ENCODE measurements at regions not wholly inside any gene's neighbourhood (a gene's known extent, or its start where the extent isn't known, plus 50 kb on each side); places are given as distances from the start of the nearest gene placed in this dataset.

DNA sequence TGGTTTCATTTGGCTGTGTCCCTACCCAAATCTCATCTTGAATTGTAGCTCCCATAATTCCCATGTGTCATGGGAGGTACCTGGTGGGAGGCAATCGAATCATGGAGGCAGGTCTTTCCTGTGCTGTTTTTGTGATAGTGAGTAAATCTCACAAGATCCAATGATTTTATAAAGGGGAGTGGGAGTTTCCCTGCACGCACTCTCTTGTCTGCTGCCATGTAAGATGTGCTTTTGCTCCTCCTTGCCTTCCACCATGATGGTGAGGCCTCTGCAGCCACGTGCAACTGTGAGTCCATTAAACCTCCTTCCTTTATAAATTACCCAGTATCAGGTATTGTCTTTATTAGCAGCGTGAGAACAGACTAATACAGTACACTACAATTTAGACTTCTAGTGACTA lies 67.5 kb upstream of the LINC01488 start:
- DNase-seq (ENCODE audit: low read depth in 2 of 2): no peak

- no peak for DNase-seq (ENCODE audit: low read depth in 2 of 2)
Observed at GRCh38 chr11:69414773-69415187, 66.7 kb upstream of the LINC01488 start.

- no peak for DNase-seq (ENCODE audit: low read depth in 2 of 2)
Observed at GRCh38 chr11:69415411-69416142, 65.9 kb upstream of the LINC01488 start.

- no peak for DNase-seq (ENCODE audit: low read depth in 2 of 2)
Observed at GRCh38 chr11:69416143-69416515, 65.3 kb upstream of the LINC01488 start.

- DNase-seq (ENCODE audit: low read depth in 2 of 2): no peak
Observed at GRCh38 chr11:69416762-69417698, 64.4 kb upstream of the LINC01488 start.

- DNase-seq (ENCODE audit: low read depth in 2 of 2): no peak
Observed at GRCh38 chr11:69417699-69418085, 63.8 kb upstream of the LINC01488 start.

DNA sequence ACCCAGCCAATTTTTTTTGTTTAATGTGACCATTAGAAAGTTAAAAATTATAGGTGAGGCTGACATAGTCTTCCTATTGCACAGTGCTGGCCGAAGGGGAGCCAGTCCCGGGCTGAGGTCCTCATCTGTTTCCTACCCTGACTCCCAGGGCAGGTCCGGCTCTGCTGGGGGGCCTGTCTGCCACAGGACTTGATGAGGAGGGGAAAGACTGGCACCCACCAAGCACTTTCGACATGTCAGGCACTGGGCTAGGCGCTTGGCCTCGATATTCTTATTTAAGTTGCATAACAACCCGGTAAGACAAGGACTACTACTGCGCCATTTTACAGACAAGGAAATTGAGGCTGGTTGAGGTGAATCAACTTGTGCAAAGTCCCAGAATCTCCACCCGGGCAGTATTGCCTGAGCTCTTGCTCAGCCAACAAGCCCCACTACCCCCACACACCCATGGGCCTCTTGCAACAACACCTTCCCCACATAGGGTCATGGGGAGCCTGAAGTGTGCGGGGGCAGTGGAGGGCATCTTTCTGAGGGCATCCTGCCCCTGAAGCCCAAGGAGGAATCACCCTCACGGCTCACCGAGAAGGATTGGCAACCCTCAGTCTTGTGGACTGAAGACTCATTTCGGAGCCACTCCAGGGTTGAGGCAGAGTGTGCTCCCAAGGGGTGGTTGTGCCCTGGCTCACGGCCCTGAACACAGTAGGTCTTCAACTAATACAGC lies 62.7 kb upstream of the LINC01488 start:
- DNase-seq (ENCODE audit: low read depth in 2 of 2): no peak

DNA sequence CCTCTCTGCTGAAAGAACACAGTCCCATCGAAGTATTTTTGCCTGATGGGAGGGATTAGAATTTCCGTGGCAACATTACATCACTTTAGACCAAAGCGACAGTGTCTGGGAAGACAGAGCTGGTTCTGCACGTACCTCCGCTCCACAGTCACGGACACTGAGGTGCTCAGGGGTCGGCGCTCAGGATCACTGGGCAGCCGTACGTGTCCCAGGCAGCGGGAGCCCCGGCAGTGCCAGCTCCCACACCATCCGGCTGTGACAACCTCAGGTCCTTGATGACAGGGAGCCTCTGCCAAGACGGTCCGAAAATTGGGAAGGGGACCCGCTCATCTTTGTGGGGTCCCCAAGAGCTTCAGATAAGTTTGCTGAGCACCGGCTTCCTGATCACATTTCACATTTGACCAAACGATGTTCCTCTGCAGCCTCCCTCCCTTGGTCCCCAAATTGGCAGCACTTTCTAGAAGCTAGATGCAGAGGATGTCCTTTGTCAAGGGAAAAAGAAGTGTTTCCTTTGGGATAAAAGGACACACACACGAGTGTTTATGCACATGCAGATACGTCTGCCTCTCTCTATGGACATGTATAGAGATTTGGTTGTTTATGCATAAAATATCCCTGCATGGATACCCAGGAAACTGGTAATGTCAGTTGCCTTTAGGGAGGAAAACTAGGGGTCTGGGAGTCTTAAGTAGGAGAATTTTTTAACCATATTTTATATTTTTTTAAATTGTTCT lies 61.6 kb upstream of the LINC01488 start:
- DNase-seq (ENCODE audit: low read depth in 2 of 2): no peak

DNA sequence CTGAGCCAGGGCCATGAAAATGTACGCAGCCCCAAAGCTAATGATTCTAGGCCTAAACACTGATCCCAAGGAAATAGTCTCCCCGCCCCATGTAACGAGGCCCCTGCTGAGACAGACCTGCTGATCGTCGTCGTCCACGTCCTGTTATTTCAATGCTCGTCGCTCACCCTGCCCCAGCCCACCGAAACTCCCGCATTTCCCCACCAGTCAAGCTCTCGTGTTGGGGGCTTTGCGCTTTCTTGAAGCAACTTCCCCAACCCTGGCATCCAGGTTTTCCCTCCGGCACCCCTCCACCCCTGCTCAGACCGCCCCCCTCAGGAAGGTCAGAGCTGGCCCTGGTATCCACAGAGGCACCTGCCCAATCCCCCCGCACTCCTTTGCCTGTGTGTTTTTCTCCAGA lies 58.8 kb upstream of the LINC01488 start:
- no peak for DNase-seq (ENCODE audit: low read depth in 2 of 2)

DNA sequence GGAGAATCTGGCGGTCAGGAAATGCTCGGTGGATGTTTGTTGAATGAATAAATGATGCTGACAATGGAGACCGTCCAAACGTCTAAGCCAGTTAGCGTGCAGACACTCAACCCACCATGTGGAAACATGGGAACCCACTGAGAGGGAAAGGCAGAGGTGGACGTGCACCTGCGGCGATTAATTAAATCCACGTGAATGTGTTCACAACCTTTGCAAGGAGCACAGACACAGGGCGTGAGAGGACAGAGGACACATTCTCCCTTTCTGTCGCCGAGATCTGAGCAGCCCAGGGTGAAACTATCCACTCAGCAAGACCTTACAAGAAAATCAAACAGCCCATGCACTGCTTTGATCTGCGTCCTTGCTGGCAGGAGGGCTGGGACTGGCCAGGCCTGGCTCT lies 58.3 kb upstream of the LINC01488 start:
- no peak for DNase-seq (ENCODE audit: low read depth in 2 of 2)

- no peak for DNase-seq (ENCODE audit: low read depth in 2 of 2)
Observed at GRCh38 chr11:69423611-69424385, 57.7 kb upstream of the LINC01488 start.

DNA sequence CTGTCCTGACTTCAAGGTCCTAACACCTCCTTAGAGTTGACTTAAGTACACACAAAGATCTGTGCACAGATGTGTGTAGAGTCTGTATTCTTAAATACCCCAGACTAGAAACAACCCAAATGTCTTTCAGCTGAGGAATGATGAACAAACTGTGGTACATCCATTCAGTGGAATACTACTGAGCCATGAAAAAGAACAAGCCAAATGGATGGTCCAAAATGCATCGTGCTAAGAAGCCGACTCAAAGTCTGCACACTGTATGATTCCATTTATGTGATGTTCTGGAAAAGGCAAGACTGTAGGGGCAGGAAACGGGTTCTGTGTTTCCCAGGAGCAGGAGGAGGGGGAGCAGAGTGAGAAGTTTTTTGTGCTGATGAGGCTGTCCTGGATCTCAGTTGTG lies 56.7 kb upstream of the LINC01488 start:
- DNase-seq (ENCODE audit: low read depth in 2 of 2): no peak

DNA sequence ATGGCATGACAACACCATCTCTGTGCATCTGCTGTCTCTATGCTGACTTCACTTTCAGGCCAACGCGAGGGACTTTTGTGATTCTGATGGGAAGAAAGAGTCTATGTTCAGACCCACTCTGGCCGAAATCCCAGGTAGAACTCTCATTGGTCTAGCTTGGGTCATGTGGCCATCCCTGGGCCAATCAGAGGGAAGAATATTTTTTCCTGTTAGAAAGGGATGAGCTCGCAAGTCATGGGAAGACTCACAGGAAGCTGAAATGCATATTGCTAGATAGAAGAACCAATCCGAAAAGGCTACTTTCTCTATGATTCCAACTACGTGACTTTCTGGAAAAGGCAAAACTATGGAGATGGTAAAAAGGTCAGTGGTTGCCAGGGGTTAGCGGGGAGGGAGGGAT lies 56.0 kb upstream of the LINC01488 start:
- DNase-seq (ENCODE audit: low read depth in 2 of 2): no peak

GRCh38 chr11:69425895-69426544 lies 55.4 kb upstream of the LINC01488 start:
- peak in 1 of 2 donors; percentile 20 for DNase-seq (ENCODE audit: low read depth in 2 of 2)

GRCh38 chr11:69427337-69427736 lies 54.1 kb upstream of the LINC01488 start:
- no peak for DNase-seq (ENCODE audit: low read depth in 2 of 2)

DNA sequence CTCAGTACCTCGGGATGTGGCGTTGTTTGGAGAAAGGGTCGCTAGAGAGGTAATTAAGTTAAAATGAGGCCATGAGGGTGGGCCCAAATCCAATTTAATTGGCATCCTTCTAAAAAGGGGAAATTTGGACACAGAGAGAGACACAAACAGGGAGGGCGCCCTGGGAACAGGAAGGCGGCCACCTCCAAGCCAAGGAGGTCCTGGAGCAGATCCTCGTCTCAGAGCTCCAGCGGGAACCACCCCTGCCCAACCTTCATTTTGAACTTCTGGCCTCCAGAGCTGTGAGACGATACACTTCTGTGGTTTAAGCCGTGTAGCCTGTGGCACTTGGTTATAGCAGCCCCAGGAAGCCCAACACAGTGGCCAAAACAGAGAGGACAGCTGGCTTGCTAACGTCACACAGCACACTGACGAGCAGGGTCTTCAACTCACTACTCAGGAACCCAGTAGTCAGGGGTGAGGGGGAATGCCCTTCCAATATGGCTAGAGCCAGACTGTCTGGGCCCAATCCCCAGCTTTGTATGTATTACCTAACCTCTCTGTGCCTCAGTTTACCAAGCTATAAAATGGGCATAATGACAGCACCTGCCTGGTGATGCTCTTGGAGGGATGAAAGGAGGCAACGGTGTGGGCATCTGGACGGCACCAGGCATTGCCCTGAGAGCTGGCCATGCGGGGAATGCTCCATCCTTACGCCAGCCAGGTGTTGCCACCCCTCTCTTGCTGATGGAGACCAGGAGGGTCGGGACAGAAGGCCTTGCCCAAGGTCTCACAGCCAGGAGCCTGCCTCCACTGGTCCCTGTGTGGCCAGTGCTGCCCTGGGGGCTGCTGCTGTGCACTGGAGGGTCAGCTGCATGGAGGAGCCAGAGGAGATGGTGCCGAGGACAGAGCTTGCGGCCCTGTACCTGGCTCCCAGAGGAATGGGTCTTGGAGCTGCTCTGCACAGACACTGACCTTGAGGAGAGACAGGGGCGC lies 53.3 kb upstream of the LINC01488 start:
- no peak for DNase-seq (ENCODE audit: low read depth in 2 of 2)

- DNase-seq (ENCODE audit: low read depth in 2 of 2): no peak
Observed at GRCh38 chr11:69429716-69430491, 51.6 kb upstream of the LINC01488 start.

- DNase-seq (ENCODE audit: low read depth in 2 of 2): no peak
Observed at GRCh38 chr11:69430566-69430965, 50.9 kb upstream of the LINC01488 start.

Measured in stimulated activated CD4-positive, alpha-beta T cell treated with anti-CD3 and anti-CD28 coated beads, Interleukin-4, amount 100 ng/mL, for 48 hours (primary cell).